ENCODE measurements at regions not wholly inside any gene's neighbourhood (a gene's known extent, or its start where the extent isn't known, plus 50 kb on each side); places are given as distances from the start of the nearest gene placed in this dataset.
"Not testable (repeated sequence)": the region's sequence is repeated elsewhere in the genome, so short reads cannot be mapped to it uniquely, and the experiment has no call there.

DNA sequence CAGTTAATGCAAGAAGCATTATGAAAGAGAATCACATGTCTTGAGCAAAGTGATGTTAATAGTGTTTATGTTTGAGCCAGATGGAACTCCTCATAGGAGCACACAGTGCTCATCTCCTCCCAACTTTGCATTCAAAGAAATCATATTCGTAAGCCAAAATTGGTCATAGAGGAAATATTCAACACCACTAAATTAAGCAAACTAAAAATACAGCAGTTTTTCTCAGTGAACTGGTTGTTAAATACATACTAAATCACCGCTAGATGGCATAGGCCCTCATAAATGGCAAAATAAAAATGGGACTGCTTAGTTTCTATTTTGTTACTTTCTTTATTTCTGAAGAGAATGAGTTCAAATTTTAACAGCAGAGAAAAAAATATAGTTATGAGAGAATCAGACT is 114.3 kb downstream of the SYT15 start:
- H3K4me1 ChIP-seq (ENCODE audit: control insufficient read depth, insufficient read depth, low read length); POLR2A ChIA-PET; CTCF ChIA-PET; H3K9me3 ChIP-seq (ENCODE audit: control insufficient read depth, insufficient read depth, low read depth, low read length); H3K27ac ChIP-seq (ENCODE audit: extremely low read depth, low read depth, low read length); H3K36me3 ChIP-seq (ENCODE audit: control insufficient read depth in 2 of 2, insufficient read depth in 1 of 2, low read length in 2 of 2); H3K4me3 ChIP-seq (ENCODE audit: low read depth, low read length): not testable (repeated sequence)

DNA sequence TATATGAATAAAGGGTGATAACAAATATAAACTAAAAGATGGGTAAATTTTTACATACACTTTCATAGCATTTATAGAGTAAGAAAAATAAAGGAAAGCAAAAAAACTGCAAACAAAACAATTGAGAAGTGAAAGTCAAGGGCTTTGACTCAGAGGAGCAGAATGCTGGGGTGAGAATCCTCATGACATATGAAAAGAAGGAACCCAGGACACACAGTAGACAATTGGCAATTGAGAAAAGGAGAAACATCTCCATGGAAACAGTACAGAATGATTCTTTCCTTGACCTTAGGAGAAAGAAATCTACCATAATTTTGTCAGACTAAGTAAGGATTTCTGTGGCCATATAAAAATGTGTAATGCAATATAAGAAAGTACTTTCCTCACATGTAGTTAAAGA is 138.3 kb downstream of the SYT15 start:
- CTCF ChIA-PET; H3K4me1 ChIP-seq (ENCODE audit: control insufficient read depth, insufficient read depth, low read length); POLR2A ChIA-PET; H3K9me3 ChIP-seq (ENCODE audit: control insufficient read depth, insufficient read depth, low read depth, low read length); H3K27ac ChIP-seq (ENCODE audit: extremely low read depth, low read depth, low read length); H3K36me3 ChIP-seq (ENCODE audit: control insufficient read depth in 2 of 2, insufficient read depth in 1 of 2, low read length in 2 of 2); H3K4me3 ChIP-seq (ENCODE audit: low read depth, low read length): not testable (repeated sequence)

DNA sequence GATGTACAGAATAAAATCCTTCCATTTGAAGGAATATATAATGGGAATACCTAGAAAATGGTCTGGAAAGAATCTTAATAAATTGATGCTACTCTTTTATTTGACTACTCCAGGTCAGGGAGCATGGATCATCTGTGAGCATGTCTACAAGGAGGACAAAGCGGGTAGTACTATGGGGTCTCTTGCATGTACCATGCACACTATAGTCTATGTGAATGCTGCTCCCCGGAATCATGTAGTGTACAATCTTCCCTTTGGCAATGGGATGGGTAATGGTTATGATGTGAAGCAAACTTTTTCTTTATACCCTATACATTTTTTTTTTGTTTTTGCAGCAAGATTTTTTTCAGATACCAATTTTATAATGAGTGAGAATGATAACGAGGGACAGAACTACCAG is 139.1 kb downstream of the SYT15 start:
- H3K9me3 ChIP-seq (ENCODE audit: control insufficient read depth, insufficient read depth, low read depth, low read length); CTCF ChIA-PET; POLR2A ChIA-PET; H3K36me3 ChIP-seq (ENCODE audit: control insufficient read depth in 2 of 2, insufficient read depth in 1 of 2, low read length in 2 of 2); H3K27ac ChIP-seq (ENCODE audit: extremely low read depth, low read depth, low read length); H3K4me1 ChIP-seq (ENCODE audit: control insufficient read depth, insufficient read depth, low read length); H3K4me3 ChIP-seq (ENCODE audit: low read depth, low read length): not testable (repeated sequence)

DNA sequence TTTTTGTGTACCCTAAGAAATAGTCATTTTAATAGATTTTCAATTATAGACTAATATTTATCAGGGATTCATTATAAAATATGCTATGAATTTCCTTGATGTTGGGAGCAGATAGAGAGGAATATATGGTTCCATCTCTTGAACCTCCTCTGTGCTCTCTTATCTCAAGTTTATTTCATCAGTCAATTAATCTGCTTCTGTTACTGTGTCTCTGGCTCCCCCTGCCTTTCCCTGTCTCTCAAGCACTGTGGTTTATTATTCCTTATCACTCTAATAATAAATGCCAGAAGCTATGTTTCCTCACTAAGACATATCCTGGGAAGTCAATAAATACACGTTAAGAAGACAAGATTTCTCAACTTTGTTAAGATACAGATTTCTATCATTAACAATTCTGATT is 141.5 kb downstream of the SYT15 start:
- H3K4me1 ChIP-seq (ENCODE audit: control insufficient read depth, insufficient read depth, low read length); H3K36me3 ChIP-seq (ENCODE audit: control insufficient read depth in 2 of 2, insufficient read depth in 1 of 2, low read length in 2 of 2); H3K4me3 ChIP-seq (ENCODE audit: low read depth, low read length); CTCF ChIA-PET; H3K27ac ChIP-seq (ENCODE audit: extremely low read depth, low read depth, low read length); H3K9me3 ChIP-seq (ENCODE audit: control insufficient read depth, insufficient read depth, low read depth, low read length); POLR2A ChIA-PET: not testable (repeated sequence)

DNA sequence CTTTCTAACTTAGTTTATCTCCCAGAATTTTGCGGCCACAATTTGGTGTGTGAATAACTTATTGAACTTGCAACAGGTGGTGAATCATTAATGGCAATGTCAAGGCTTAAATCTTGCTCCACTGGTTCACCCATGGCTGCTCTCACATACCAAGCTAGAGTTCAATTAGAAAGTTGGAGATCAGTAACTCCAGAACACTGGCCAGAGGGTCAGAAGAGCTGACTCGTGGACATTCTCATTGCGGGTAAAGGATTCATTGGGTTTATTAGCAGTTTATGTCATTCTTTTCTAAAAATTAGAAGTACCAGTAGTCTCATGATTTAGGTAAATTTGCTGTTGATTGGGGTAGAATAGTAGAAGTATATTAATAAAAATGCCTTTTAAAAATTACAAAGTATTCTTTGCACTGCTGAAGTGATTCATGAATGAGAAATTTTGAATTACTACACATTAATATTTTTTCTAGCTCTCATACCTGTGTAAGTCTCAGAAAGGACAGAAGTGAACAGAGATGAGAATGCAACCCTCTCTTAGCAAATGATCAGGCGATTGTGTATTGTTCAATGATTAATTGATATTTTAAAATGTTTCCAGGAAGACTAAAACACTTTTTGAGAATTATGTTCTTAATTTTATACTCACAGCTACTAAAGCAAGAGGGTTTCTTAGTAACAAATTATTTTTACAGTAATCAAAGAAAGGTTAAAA is 142.0 kb downstream of the SYT15 start:
- H3K27ac ChIP-seq (ENCODE audit: extremely low read depth, low read depth, low read length); H3K36me3 ChIP-seq (ENCODE audit: control insufficient read depth in 2 of 2, insufficient read depth in 1 of 2, low read length in 2 of 2); POLR2A ChIA-PET; CTCF ChIA-PET; H3K4me1 ChIP-seq (ENCODE audit: control insufficient read depth, insufficient read depth, low read length); H3K9me3 ChIP-seq (ENCODE audit: control insufficient read depth, insufficient read depth, low read depth, low read length); H3K4me3 ChIP-seq (ENCODE audit: low read depth, low read length): not testable (repeated sequence)

DNA sequence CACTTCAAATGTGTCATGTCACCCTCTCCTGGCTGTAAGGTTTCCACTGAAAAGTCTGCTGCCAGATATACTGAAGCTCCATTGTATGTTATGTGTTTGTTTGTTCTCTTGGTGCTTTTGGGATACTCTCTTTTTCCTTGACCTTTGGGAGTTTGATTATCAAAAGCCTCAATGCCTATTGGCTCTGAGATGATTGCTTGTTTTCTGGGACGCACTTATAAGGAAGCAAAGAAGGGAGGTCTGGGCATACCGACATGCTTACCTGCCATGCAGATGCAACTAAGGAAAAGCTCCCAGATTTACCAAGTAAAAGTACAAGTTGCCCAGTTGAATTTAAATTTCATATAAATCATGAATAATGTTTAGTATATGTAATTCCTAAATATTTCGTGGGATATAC is 145.3 kb downstream of the SYT15 start:
- not testable (repeated sequence) for H3K36me3 ChIP-seq (ENCODE audit: control insufficient read depth in 2 of 2, insufficient read depth in 1 of 2, low read length in 2 of 2)

DNA sequence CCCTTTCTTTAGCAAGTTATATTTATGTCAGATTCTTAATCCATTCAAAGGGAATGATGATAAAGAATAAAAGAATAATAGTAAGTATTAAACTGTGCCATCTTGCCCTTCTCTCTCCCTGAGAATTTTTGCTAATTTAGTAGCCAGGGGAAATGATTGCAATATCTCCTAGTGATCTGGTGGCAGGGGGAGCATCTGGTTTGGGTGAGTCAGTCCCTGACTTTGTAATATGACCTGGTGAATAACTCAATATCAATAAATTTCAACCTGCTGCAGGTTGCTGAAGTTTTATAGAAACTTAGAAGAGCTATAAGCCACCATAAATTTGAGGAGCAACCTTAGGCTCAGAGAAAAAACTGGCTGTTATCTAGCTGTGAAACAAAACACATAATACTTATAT is 149.4 kb downstream of the SYT15 start:
- H3K9me3 ChIP-seq (ENCODE audit: control insufficient read depth, insufficient read depth, low read depth, low read length); H3K27ac ChIP-seq (ENCODE audit: extremely low read depth, low read depth, low read length); H3K4me1 ChIP-seq (ENCODE audit: control insufficient read depth, insufficient read depth, low read length); CTCF ChIA-PET; H3K36me3 ChIP-seq (ENCODE audit: control insufficient read depth in 2 of 2, insufficient read depth in 1 of 2, low read length in 2 of 2); POLR2A ChIA-PET; H3K4me3 ChIP-seq (ENCODE audit: low read depth, low read length): not testable (repeated sequence)

More for the DNA sequence above, 145.3 kb downstream of the SYT15 start:
- H3K4me1 ChIP-seq (ENCODE audit: control insufficient read depth, insufficient read depth, low read length); H3K27ac ChIP-seq (ENCODE audit: extremely low read depth, low read depth, low read length); POLR2A ChIA-PET; CTCF ChIA-PET; H3K4me3 ChIP-seq (ENCODE audit: low read depth, low read length); H3K9me3 ChIP-seq (ENCODE audit: control insufficient read depth, insufficient read depth, low read depth, low read length): not testable (repeated sequence)

DNA sequence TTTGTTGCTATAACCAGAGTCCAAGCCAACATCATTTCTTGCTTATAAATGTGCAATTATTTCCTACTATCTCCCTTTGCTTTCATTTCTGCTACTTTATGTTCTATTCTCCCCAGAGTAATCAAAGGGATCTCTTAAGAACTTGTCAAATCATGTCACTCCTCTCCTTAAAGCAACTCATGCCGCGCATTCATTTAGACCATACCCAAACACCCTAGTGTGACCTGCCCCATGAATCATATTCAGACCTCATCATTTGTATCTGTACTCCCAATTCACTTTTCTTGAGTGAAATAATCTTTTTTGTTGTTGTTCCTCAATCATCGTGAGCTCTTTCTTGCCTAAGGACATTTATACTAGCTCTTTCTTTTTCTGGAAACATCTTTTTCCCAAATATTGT is 151.8 kb downstream of the SYT15 start:
- H3K27ac ChIP-seq (ENCODE audit: extremely low read depth, low read depth, low read length); H3K9me3 ChIP-seq (ENCODE audit: control insufficient read depth, insufficient read depth, low read depth, low read length); H3K36me3 ChIP-seq (ENCODE audit: control insufficient read depth in 2 of 2, insufficient read depth in 1 of 2, low read length in 2 of 2); POLR2A ChIA-PET; CTCF ChIA-PET; H3K4me1 ChIP-seq (ENCODE audit: control insufficient read depth, insufficient read depth, low read length); H3K4me3 ChIP-seq (ENCODE audit: low read depth, low read length): not testable (repeated sequence)

DNA sequence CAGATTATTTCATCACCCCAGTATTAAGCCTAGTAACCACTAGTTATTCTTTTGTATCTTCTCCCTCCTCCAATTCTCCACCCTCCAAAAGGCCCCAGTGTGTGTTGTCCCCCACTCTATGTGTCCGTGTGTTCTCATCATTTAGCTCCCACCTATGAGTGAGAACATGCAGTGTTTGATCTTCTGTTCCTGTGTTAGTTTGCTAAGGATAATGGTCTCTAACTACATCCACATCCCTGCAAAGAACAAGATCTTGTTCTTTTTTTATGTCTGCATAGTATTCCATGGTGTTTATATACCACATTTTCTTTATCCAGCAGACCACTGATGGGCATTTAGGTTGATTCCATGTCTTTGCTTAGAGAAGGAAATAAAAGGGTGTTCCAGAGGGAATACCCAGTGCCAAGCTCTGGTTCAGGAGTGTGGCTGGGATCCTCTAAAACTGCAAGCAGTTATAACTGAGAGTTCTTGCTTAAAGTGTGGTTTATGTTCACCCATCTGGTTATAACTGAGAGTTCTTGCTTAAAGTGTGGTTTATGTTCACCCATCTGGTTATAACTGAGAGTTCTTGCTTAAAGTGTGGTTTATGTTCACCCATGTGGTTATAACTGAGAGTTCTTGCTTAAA is 154.8 kb downstream of the SYT15 start:
- POLR2A ChIA-PET; CTCF ChIA-PET; H3K36me3 ChIP-seq (ENCODE audit: control insufficient read depth in 2 of 2, insufficient read depth in 1 of 2, low read length in 2 of 2); H3K27ac ChIP-seq (ENCODE audit: extremely low read depth, low read depth, low read length); H3K4me1 ChIP-seq (ENCODE audit: control insufficient read depth, insufficient read depth, low read length); H3K9me3 ChIP-seq (ENCODE audit: control insufficient read depth, insufficient read depth, low read depth, low read length); H3K4me3 ChIP-seq (ENCODE audit: low read depth, low read length): not testable (repeated sequence)

DNA sequence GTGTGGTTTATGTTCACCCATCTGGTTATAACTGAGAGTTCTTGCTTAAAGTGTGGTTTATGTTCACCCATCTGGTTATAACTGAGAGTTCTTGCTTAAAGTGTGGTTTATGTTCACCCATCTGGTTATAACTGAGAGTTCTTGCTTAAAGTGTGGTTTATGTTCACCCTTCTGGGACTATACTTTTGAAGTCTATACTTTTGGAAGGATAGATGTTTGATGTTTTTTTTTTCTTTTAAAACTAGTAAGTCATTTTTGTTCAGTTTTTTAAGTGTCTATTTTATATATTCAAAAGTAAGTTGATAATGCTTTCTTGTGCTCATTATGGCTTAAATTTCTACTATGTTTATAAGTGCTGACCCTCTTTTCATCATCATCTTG is 155.3 kb downstream of the SYT15 start:
- not testable (repeated sequence) for H3K36me3 ChIP-seq (ENCODE audit: control insufficient read depth in 2 of 2, insufficient read depth in 1 of 2, low read length in 2 of 2)

DNA sequence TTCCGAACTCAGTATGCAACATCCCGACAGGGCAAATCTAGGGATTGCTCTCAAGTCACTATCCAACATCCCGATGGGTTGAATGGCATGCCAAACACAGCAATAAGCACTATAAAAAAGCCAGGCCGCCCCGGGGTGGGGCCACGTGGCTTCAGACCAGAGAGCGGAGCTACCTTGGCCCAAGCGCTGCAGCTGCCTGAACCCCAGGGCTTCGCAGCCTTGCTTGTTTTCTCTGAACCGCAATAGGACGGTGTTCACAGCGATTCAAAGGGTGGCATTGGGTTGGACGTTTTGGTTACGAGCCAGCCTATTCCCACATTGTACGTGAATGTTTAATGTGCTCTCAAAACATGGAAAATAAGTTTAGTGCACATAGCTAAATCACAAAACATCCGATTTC is 161.0 kb downstream of the SYT15 start:
- H3K9me3 ChIP-seq (ENCODE audit: control insufficient read depth, insufficient read depth, low read depth, low read length); CTCF ChIA-PET; H3K27ac ChIP-seq (ENCODE audit: extremely low read depth, low read depth, low read length); H3K36me3 ChIP-seq (ENCODE audit: control insufficient read depth in 2 of 2, insufficient read depth in 1 of 2, low read length in 2 of 2); POLR2A ChIA-PET; H3K4me3 ChIP-seq (ENCODE audit: low read depth, low read length); H3K4me1 ChIP-seq (ENCODE audit: control insufficient read depth, insufficient read depth, low read length): not testable (repeated sequence)

More for the DNA sequence above, 155.3 kb downstream of the SYT15 start:
- H3K9me3 ChIP-seq (ENCODE audit: control insufficient read depth, insufficient read depth, low read depth, low read length); H3K4me3 ChIP-seq (ENCODE audit: low read depth, low read length); H3K27ac ChIP-seq (ENCODE audit: extremely low read depth, low read depth, low read length); CTCF ChIA-PET; POLR2A ChIA-PET; H3K4me1 ChIP-seq (ENCODE audit: control insufficient read depth, insufficient read depth, low read length): not testable (repeated sequence)

DNA sequence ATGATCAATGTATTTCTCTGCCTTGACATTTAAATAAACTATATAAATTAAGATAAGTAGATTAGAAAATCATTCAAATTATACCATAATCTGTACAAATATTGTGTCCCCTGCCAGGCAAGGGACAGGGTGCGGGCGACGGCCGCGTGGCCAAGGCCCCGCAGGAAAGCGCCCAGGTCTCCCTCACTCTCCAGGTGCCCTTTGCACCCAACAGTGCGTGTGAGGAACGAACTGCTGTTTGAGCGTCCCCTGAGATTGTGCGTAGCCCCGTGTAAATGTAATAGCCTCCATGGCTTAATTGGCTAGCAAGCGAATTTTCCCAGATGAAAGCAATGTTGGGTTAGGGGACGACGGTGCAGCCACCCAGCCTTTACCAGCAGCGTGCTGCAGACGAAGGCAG is 161.4 kb downstream of the SYT15 start:
- H3K9me3 ChIP-seq (ENCODE audit: control insufficient read depth, insufficient read depth, low read depth, low read length); H3K27ac ChIP-seq (ENCODE audit: extremely low read depth, low read depth, low read length); H3K4me3 ChIP-seq (ENCODE audit: low read depth, low read length); H3K4me1 ChIP-seq (ENCODE audit: control insufficient read depth, insufficient read depth, low read length); CTCF ChIA-PET; H3K36me3 ChIP-seq (ENCODE audit: control insufficient read depth in 2 of 2, insufficient read depth in 1 of 2, low read length in 2 of 2); POLR2A ChIA-PET: not testable (repeated sequence)
